ENCODE measurements at regions not wholly inside any gene's neighbourhood (a gene's known extent, or its start where the extent isn't known, plus 50 kb on each side); places are given as distances from the start of the nearest gene placed in this dataset.
"Not testable (repeated sequence)": the region's sequence is repeated elsewhere in the genome, so short reads cannot be mapped to it uniquely, and the experiment has no call there.

DNA sequence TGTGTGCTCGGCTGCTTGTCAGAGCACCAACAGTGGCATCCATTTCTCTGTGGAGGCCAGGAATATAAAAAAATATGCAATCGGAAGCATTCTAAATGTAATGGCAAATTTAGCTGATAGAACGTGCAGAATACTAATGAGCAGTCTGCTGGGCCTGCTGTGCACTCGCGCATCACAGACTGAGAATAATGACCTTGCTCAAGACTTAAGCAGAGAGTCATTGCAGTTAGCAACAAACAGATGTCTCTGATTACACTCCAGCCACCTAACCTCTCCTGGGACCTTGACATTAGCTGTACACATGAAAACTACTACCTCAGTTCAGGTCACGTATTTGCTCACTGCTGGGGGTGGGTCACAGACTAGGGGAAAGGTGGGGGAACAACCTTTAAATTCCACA, 269.2 kb upstream of the DAAM1 start:
- no peaks in the 10 kb centered on the region for H3K36me3 ChIP-seq (ENCODE audit: insufficient read depth, low read length)
- no peak overlapping the region for H3K4me3 ChIP-seq (ENCODE audit: low read length)
- H3K27ac ChIP-seq (ENCODE audit: low read length): no peak overlapping the region
- DNase-seq: no peak
- no peaks in the 10 kb centered on the region for H4K20me1 ChIP-seq (ENCODE audit: insufficient read depth, low read depth, low read length)
- no peak overlapping the region for H2AFZ ChIP-seq (ENCODE audit: low read length)
- H3K9ac ChIP-seq (ENCODE audit: low read length): no peak overlapping the region
- no peaks in the 10 kb centered on the region for H3K27me3 ChIP-seq (ENCODE audit: low read length)
- H3K9me3 ChIP-seq (ENCODE audit: low read length): no peaks in the 10 kb centered on the region
- H3K4me2 ChIP-seq (ENCODE audit: low read depth, low read length, poor library complexity, severe bottlenecking): no peak overlapping the region
- H3K79me2 ChIP-seq (ENCODE audit: low read length): no peaks in the 10 kb centered on the region
- no peaks in the 10 kb centered on the region for H3K4me1 ChIP-seq (ENCODE audit: low read length)
- H3K9me2 ChIP-seq (replicated peaks; ENCODE audit: insufficient read depth, low read length): no peaks in the 10 kb centered on the region

DNA sequence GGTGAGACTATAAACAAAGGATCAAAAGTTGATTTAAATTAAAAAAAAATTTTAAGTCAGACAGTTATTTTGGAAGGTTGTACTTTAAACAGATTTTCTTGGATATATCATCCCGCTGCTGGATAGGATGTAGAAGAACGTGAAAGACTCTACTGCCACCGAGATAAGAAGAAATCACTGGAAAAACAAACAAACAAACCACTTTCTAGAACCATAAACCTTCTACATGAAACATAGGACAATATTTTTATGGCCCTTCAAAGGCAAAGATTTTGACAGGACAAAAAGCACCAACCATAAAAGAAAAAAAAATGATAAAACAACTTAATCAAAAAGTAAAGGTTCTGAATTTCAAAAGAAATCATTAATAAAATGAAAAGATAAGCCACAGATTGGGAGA, 268.2 kb upstream of the DAAM1 start:
- Histone ChIP-seq H3K4me1 (ENCODE audit: low read length) (no peaks in the 10 kb centered on the region), H3K9me2 (replicated peaks; ENCODE audit: insufficient read depth, low read length) (no peaks in the 10 kb centered on the region), H4K20me1 (ENCODE audit: insufficient read depth, low read depth, low read length) (no peaks in the 10 kb centered on the region), H3K9me3 (ENCODE audit: low read length) (no peaks in the 10 kb centered on the region), H3K27ac (ENCODE audit: low read length) (no peak overlapping the region), H3K9ac (ENCODE audit: low read length) (no peak overlapping the region), H3K4me3 (ENCODE audit: low read length) (no peak overlapping the region), H3K79me2 (ENCODE audit: low read length) (no peaks in the 10 kb centered on the region), H2AFZ (ENCODE audit: low read length) (no peak overlapping the region), H3K27me3 (ENCODE audit: low read length) (no peaks in the 10 kb centered on the region), H3K36me3 (ENCODE audit: insufficient read depth, low read length) (no peaks in the 10 kb centered on the region), H3K4me2 (ENCODE audit: low read depth, low read length, poor library complexity, severe bottlenecking) (no peak overlapping the region)
- no peak for DNase-seq

DNA sequence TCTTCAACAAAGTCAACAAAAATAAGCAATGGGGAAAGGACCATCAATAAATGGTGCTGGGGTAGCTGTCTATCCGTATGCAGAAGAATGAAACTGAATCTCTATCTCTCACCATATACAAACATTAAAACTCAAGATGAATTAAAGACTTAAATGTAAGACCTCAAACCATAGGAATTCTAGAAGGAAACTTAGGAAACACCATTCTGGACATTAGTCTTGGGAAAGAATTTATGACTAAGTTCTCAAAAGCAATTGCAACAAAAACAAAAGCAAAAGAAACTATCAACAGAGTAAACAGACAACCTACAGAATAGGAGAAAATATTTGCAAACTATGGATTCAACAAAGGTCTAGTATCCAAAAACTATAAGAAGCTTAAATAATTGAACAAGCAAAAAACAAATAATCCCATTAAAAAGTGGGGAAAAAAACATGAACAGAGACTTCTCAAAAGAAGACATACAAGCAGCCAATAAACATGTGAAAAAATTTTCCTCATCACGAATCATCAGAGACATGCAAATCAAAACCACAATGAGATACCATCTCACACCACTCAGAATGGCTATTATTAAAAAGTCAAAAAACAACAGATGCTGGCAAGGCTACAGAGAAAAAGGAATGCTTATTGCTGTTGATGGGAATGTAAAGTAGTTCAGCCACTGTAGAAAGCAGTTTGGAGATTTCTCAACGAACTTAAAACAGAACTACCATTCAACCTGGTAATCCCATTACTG, 266.1 kb upstream of the DAAM1 start:
- H3K9ac ChIP-seq (ENCODE audit: low read length); H4K20me1 ChIP-seq (ENCODE audit: insufficient read depth, low read depth, low read length); H3K36me3 ChIP-seq (ENCODE audit: insufficient read depth, low read length); H3K27ac ChIP-seq (ENCODE audit: low read length); H3K79me2 ChIP-seq (ENCODE audit: low read length); H2AFZ ChIP-seq (ENCODE audit: low read length); H3K4me3 ChIP-seq (ENCODE audit: low read length); DNase-seq; H3K9me3 ChIP-seq (ENCODE audit: low read length); H3K27me3 ChIP-seq (ENCODE audit: low read length); H3K4me1 ChIP-seq (ENCODE audit: low read length); H3K4me2 ChIP-seq (ENCODE audit: low read depth, low read length, poor library complexity, severe bottlenecking); H3K9me2 ChIP-seq (replicated peaks; ENCODE audit: insufficient read depth, low read length): not testable (repeated sequence)

DNA sequence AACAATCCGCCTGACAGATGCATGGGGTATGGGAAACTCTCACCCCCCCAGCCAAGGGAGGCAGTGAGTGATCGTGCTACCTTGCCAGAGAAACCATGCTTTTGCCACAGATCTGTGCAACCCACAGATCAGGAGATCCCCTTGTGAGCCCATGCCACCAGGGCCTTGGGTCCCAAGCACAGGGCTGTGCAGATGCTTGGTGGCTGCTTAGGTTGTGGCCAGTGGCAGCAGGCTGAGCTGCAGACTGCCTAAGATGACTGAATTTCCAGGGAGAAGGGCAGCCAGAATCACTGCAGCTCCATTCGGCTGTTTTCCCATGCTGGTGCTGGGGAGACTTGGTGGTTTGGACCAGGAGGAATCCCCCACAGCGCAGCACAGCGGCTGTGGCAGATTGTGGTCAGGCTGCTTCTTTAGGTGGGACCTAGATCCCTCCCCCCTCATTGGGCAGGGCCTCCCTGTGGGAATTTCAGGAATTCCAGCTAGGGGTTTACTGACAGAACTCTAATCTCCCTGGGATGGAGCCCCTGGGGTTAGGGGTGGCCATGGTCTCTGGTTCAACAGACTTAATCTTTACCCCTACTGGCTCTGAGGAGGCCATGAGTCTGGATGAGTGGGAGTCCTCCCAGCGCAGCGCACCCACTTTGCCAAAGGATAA, 264.6 kb upstream of the DAAM1 start:
- H4K20me1 ChIP-seq (ENCODE audit: insufficient read depth, low read depth, low read length): no peaks in the 10 kb centered on the region
- no peak overlapping the region for H3K4me2 ChIP-seq (ENCODE audit: low read depth, low read length, poor library complexity, severe bottlenecking)
- no peak for DNase-seq
- no peaks in the 10 kb centered on the region for H3K4me1 ChIP-seq (ENCODE audit: low read length)
- H2AFZ ChIP-seq (ENCODE audit: low read length): no peak overlapping the region
- H3K4me3 ChIP-seq (ENCODE audit: low read length): no peak overlapping the region
- H3K9ac ChIP-seq (ENCODE audit: low read length): no peak overlapping the region
- no peaks in the 10 kb centered on the region for H3K9me3 ChIP-seq (ENCODE audit: low read length)
- no peaks in the 10 kb centered on the region for H3K9me2 ChIP-seq (replicated peaks; ENCODE audit: insufficient read depth, low read length)
- H3K36me3 ChIP-seq (ENCODE audit: insufficient read depth, low read length): no peaks in the 10 kb centered on the region
- no peaks in the 10 kb centered on the region for H3K79me2 ChIP-seq (ENCODE audit: low read length)
- H3K27me3 ChIP-seq (ENCODE audit: low read length): no peaks in the 10 kb centered on the region
- H3K27ac ChIP-seq (ENCODE audit: low read length): no peak overlapping the region

DNA sequence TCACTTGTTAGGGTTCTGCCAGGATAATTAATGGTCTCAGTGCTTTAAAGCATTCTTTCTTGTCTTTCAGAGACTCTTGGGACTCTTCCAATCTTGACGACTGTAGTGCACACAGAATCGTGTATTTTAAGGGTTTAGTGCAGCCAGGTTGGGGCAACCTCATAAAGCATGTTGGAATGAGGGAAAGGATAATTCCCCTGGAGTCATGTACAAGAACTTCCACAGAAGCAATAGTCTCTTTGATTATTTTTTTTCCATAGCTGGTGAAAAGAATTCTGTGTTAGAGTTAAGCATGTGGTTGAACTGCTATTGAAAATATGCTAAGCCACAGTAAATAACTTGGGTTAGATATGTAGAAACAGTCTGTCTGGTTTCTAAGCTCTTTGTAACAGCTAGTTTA, 246.8 kb upstream of the DAAM1 start:
- H4K20me1 ChIP-seq (ENCODE audit: insufficient read depth, low read depth, low read length): no peaks in the 10 kb centered on the region
- H3K27me3 ChIP-seq (ENCODE audit: low read length): no peaks in the 10 kb centered on the region
- H3K79me2 ChIP-seq (ENCODE audit: low read length): no peaks in the 10 kb centered on the region
- H3K27ac ChIP-seq (ENCODE audit: low read length): no peak overlapping the region
- no peaks in the 10 kb centered on the region for H3K9me2 ChIP-seq (replicated peaks; ENCODE audit: insufficient read depth, low read length)
- no peak overlapping the region for H3K4me2 ChIP-seq (ENCODE audit: low read depth, low read length, poor library complexity, severe bottlenecking)
- H3K9ac ChIP-seq (ENCODE audit: low read length): no peak overlapping the region
- DNase-seq: no peak
- H3K36me3 ChIP-seq (ENCODE audit: insufficient read depth, low read length): no peaks in the 10 kb centered on the region
- no peak overlapping the region for H2AFZ ChIP-seq (ENCODE audit: low read length)
- no peaks in the 10 kb centered on the region for H3K4me1 ChIP-seq (ENCODE audit: low read length)
- H3K9me3 ChIP-seq (ENCODE audit: low read length): no peaks in the 10 kb centered on the region
- no peak overlapping the region for H3K4me3 ChIP-seq (ENCODE audit: low read length)

DNA sequence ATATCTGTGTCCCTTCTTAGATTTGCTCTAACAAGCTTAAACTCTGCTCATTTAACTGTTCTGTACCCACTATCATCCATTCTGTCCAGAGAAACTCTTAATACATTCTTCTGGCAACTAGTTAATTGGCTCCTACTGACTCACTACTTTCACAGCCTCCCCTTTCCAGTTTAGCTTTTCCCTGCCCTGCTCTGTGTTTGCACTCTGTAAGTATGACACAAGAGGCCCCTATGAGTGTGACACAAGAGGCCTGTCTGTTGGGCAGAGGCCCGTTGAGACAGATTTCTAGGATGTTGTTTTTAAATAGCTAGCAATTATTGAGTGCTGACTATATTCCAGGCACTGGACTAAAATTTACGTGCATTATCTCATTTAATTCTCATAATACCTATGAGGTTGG, 246.0 kb upstream of the DAAM1 start:
- Histone ChIP-seq H3K27ac (ENCODE audit: low read length) (no peak overlapping the region), H3K9me3 (ENCODE audit: low read length) (no peaks in the 10 kb centered on the region), H2AFZ (ENCODE audit: low read length) (no peak overlapping the region), H3K27me3 (ENCODE audit: low read length) (no peaks in the 10 kb centered on the region), H3K4me2 (ENCODE audit: low read depth, low read length, poor library complexity, severe bottlenecking) (no peak overlapping the region), H3K4me3 (ENCODE audit: low read length) (no peak overlapping the region), H3K36me3 (ENCODE audit: insufficient read depth, low read length) (no peaks in the 10 kb centered on the region), H3K4me1 (ENCODE audit: low read length) (no peaks in the 10 kb centered on the region), H3K9ac (ENCODE audit: low read length) (no peak overlapping the region), H4K20me1 (ENCODE audit: insufficient read depth, low read depth, low read length) (no peaks in the 10 kb centered on the region), H3K9me2 (replicated peaks; ENCODE audit: insufficient read depth, low read length) (no peaks in the 10 kb centered on the region), H3K79me2 (ENCODE audit: low read length) (no peaks in the 10 kb centered on the region)
- no peak for DNase-seq

DNA sequence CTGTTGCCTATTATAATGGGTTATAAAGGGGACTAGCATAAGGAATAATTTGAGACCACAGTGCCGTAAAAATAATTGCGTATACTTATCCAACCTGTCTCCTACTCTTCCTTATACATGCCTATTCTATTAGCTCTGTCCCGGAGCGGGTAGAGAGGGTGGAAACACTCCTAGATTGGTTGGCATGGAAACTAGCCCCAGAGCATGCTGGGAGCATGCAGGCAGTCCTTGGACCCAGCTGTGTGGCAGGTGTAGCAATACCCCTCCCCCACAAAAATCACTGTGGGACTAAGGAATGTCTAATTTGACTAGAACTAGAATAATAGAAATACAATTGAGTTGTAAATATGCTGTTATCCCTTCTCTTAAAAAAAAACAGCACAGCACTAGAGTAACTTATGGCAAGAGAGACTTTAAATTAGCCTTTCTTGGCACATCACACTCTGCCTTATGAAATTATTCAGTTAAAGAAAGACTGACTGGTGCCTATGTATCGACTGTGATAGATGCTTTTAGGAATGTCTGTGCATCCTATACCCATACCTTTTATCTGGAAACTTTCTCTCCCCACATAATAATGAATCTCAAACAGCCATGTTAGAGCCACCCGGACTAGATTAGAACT, 244.0 kb upstream of the DAAM1 start:
- Histone ChIP-seq H3K4me1 (ENCODE audit: low read length) (no peaks in the 10 kb centered on the region), H3K79me2 (ENCODE audit: low read length) (no peaks in the 10 kb centered on the region), H3K36me3 (ENCODE audit: insufficient read depth, low read length) (no peaks in the 10 kb centered on the region), H3K27me3 (ENCODE audit: low read length) (no peaks in the 10 kb centered on the region), H3K4me3 (ENCODE audit: low read length) (no peak overlapping the region), H3K9me3 (ENCODE audit: low read length) (no peaks in the 10 kb centered on the region), H3K27ac (ENCODE audit: low read length) (no peak overlapping the region), H3K4me2 (ENCODE audit: low read depth, low read length, poor library complexity, severe bottlenecking) (no peak overlapping the region), H4K20me1 (ENCODE audit: insufficient read depth, low read depth, low read length) (no peaks in the 10 kb centered on the region), H3K9ac (ENCODE audit: low read length) (no peak overlapping the region), H3K9me2 (replicated peaks; ENCODE audit: insufficient read depth, low read length) (no peaks in the 10 kb centered on the region), H2AFZ (ENCODE audit: low read length) (no peak overlapping the region)
- no peak for DNase-seq

DNA sequence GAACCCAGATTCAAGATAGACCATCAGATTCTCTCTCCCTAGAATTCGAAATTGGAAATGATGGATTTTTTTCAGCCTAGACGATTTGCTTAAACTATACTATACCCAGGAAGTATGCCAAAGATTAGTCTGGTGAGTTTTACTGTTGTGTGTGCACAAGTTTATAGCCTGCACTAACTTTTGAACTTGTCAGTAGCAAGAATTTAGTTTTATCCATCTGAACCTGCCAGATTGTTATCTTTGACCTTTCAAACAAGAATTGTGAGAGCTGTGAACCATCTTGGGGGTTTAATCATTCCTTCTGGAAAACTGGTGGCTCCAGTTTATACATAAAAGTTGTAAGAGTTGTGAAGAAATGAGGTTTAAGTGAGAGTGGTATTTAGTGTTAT, 243.5 kb upstream of the DAAM1 start:
- H3K4me2 ChIP-seq (ENCODE audit: low read depth, low read length, poor library complexity, severe bottlenecking): no peak overlapping the region

More for the DNA sequence above, 243.5 kb upstream of the DAAM1 start:
- no peak overlapping the region for H3K4me3 ChIP-seq (ENCODE audit: low read length)
- no peaks in the 10 kb centered on the region for H3K4me1 ChIP-seq (ENCODE audit: low read length)
- no peak overlapping the region for H3K27ac ChIP-seq (ENCODE audit: low read length)
- no peak overlapping the region for H3K9ac ChIP-seq (ENCODE audit: low read length)
- no peak overlapping the region for H2AFZ ChIP-seq (ENCODE audit: low read length)
- no peaks in the 10 kb centered on the region for H3K9me3 ChIP-seq (ENCODE audit: low read length)
- no peaks in the 10 kb centered on the region for H3K9me2 ChIP-seq (replicated peaks; ENCODE audit: insufficient read depth, low read length)
- no peak for DNase-seq
- no peaks in the 10 kb centered on the region for H4K20me1 ChIP-seq (ENCODE audit: insufficient read depth, low read depth, low read length)
- no peaks in the 10 kb centered on the region for H3K27me3 ChIP-seq (ENCODE audit: low read length)
- H3K79me2 ChIP-seq (ENCODE audit: low read length): no peaks in the 10 kb centered on the region
- no peaks in the 10 kb centered on the region for H3K36me3 ChIP-seq (ENCODE audit: insufficient read depth, low read length)

Measured in Karpas-422 (cell line).